NCI-H524 treated with DMSO at 0.1 percent for 48 hours (cell line): ENCODE measurements at regions not wholly inside any gene's neighbourhood (a gene's known extent, or its start where the extent isn't known, plus 50 kb on each side); places are given as distances from the start of the nearest gene placed in this dataset.
"Not testable (repeated sequence)": the region's sequence is repeated elsewhere in the genome, so short reads cannot be mapped to it uniquely, and the experiment has no call there.

Source experiments
- DNase-seq: peaks from one replicate; lab custom pipeline; 2025; lab: John Stamatoyannopoulos, UW

DNA sequence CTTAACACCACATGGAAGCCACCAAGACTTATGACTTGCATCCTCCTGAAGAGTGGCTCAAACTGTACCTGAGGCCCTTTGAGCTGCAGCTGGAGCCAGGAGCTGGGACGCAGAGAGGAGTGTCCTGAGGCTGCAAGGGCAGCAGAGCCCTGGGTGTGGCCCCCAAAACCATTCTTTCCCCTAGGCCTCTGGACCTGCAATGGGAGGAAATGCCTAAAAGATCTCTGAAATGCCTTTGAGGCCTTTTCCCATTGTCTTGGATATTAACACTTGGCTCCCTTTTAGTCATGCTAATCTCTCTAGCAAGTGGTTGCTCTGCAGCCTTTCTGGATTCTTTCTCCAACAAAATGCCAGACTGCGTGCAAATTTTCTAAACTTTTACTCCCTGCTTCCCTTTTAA is 156.1 kb downstream of the SLC38A4 start:
- no peak for DNase-seq

DNA sequence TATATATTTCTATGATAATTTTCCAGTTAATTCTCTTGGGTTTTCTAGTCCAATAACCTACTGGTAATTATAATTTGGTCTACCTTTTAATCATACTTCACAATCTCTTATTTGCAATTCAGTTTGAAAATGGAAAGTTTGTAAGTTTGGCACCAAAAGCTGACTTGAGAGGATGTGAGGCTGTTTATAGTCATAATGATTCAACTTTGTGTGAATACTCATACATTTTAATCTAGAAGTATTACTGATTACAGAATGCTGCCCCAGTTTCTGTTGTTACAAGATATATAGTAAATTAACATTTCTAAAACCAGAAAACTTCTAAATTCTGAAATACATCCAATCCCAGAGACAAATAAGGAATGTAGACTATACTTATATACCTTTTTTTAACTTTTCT is 158.2 kb downstream of the SLC38A4 start:
- no peak for DNase-seq

DNA sequence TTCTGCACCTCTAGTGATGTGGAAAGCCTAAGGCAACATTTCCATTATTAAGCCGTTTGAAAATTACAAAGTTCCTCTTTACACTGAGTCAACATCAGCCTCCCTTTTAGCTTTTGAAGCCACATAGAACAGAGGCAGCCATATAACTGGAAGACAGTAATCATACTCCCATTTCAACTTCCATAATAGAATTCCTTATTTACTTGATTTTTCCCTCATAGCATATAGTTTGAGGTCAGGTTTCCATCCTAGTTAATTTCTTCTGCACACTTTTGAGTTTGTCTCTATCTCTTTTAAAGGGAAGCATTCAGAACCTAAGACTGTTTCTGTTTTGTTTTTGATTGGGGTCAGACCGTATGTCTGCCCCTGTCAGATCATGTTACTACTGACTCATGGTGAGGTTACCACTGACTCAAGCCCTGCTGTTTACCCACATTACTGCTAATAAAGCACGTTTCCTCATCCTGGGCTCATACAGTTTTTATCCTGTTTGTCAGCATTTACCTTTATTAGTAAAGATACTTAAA is 161.0 kb downstream of the SLC38A4 start:
- DNase-seq: no peak

DNA sequence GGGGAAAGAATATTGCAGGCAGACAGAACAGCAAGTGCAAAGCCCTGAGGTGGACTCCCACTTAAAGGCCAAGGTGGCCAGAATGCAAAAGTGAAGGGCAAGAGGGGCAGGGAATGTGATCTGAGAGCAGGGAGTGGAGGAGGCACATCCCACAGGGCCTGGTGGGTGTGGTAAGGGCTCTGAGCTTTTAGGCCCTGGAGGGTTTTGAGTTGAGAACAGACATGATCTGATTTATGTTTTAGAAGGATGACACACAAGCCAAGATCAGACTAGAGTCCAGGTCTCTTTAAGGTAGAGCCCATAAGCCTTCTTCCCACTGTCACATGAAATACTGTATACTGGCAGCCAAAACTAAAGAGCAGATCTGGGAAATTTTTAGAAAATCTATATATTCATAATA is 162.5 kb downstream of the SLC38A4 start:
- DNase-seq: no peak

DNA sequence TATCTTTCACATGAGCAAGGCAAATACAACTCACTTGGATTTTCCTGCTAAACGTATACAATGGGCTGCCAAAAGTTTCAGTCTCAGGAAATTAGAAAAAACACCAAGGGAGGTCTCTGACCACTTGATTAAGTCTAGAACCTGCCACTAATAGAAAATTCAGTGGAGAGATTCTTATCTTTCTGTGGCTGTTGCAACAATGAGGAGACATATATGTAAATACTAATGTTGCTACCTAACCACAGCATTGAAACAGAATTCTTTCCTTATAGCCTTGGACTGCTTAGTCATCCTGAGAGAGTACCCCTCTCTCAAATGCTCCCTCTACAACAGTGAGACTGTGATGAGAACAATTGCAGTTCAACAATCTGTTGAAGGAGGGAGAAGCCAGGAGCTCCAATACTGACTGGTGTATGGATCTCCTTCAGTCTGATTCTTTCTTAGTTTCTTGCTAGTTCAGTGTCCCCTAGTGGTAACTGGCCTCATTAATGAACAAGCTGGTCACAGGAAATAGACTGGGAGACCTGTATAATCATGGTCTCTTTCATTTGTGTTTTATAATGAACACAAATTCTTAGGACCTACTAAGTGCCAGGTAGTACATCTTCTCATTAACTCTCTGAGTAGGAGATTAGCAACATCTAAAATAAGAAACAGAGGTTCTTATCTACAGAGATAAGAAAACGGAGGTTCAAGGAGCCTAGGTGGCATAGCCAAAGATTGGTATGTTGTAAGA is 164.5 kb downstream of the SLC38A4 start:
- DNase-seq: peak; percentile 18

DNA sequence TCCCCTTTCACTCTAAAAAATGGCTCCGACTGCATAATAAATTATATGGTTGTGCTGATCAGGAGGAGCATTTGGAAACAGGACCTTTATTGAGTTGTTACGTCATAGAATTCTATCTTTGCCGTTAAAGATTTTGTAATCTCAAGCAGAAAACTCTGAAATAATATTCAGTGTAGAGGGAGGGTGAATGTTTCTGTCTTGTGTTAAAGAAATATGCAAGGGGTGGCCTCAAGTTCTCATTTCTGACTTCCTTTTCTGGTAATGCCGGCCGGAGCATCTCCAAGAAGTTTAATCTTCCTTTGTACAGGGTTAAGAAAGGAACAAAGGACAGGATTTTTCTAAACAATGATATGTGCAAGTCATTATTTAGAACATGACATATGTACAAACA is 165.1 kb downstream of the SLC38A4 start:
- DNase-seq: no peak

DNA sequence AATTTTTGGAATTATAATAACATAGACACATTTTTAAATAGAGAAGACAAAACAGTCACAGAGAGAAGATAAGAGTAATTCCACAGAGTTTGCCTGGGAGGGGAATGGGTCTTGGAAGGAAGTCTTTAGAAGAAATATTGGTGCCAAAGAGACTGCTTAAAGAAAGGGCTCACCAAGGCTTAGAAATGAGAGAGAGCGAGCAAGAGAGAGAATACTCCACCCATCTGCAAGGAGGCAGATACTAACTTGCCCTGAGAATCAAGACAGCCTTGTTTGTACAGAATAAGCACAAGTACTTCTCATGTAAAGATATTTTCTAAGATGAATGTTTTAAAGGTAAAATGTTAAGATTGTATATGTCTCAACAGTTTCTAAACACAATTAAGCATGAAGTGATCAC is 165.5 kb downstream of the SLC38A4 start:
- no peak for DNase-seq

DNA sequence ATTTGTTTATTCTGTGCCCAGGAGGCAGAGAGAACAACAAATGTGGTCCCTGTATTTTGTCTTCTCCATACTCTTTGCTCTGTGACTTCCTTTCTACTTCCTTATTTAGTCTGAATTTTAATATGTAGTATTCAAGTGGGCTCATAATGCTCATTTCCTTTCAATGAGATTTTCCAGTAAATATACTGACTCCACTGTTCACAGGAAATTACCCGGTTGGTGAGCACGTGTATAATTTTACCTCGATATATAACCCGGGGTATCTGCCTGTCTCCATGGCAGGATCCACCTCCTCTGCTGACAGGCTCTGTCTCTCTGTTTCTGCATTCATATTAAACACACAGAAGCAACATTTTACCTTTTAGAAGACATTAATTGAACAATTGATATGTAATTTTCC is 166.0 kb downstream of the SLC38A4 start:
- DNase-seq: no peak

DNA sequence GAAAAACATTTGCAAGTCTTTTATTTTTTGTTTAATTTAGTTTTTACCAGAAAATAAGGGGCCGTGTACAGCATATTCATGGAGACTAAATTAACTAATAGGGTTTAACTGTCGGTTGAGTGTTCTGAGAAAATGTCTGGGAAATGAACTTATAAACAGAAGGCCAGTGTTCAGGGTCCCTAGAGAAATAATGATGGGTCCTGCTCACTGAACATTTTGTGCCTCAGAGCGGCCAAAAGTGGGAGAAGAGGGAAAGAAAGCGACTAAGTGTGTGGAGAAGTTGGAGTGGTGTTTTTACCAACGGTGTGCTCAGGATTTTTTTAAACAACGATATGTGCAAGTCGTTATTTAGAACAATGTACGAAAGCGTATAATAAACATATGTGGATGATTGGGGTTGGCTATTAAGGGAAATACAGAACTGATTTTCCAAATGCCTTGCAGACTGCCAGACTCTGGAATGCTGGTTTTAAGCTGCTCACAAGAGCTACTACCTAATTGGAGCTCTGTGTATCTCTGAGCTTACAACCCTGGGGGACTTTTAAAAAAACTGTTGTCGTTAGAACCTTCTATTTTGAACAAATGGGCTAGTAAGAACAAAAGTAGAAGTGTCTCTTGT is 166.7 kb downstream of the SLC38A4 start:
- DNase-seq: no peak

DNA sequence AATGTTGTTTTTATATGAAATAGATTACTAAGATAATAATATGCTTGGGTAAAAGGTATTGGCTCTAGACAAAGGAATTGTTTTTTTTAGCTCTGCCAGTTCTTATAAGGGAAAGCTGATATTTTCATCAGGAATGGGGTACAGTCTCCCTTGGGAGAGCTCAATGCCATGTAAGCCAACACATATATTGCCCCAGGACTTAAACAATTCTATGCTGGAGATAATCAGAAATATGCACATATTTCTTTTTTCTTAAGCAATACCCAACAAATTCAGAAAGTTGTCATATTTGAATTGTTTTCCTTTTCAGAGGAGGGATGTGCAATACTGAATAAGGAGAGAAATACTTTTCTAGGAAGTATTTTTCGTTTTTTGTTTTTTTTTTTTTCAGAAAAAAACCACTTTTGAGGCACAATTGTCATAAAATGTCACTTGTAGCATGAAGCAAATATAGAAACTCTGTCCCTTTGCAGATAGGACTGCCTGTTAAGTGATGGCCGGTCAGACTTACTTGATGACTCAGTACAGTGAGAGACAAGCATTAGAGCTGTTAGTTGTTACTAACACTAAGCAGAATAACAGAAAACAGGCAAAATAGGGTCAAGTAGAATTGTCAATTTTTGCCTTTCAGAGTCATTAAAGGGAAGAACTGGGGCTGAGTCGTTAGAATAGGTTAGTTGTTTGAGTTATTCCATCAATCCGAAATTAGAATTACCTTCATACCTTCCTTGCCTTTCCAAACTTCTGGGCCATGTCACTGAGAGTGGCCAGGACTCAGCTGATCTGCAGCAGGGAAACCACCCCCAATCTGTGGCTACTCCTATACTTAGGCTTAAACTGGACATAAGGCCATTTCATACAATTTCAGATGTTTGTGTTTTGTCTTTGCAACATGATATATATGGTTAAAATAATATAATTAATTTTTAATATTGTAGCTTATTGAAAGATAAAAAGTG is 168.1 kb downstream of the SLC38A4 start:
- DNase-seq: no peak

DNA sequence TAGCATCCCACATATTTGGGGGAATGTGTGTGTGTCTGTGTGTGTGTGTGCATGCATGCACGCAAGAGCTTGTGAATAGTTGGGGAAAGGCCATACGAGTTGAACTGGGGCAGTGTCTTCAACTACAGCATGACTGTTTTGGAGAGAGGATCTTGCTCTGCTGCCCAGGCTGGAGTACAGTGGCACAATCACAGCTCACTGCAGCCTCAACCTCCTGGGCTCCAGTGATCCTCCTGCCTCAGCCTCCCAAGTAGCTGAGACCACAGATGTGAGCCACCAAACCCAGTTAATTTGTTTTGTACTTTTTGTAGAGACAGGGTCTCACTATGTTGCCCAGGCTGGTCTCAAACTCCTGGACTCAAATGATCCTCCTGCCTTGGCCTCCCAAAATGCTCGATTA is 169.8 kb downstream of the SLC38A4 start:
- DNase-seq: not testable (repeated sequence)

DNA sequence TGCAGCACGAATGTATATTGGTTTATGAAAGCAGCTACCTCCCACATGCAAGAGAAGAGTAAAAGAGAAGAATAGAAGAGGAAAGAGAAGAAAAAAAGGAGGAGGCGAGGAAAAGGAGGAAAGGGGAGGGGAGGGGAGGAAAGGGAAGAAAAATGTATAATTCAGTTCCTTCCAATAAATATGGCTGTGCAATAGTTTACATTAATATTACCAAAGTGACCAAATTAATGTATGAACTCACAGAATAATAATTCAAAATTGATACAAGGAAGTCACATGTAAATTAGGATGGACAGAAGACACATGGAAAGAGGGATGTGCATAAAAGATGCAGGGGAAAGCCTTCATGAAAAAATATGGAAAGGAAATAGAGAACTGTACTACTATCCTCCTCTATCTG is 172.5 kb downstream of the SLC38A4 start:
- no peak for DNase-seq

DNA sequence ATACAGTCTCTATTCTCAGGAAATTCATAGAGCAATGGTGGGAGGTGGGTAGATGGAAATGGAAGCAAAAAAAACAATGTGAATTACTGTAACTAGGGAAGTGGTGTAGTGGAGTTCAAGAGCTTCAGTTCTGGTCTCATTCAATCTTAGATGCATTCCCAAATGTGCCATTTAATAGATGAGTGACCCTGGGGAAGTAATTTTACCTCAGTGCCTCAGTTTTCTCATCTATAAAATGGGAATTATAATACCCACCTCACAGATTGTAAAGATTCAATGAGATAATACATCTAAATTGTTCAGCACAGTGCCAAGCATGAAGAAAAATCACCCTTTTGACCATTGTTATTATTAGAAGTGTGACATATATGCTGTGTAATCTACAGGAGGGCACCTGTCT is 173.1 kb downstream of the SLC38A4 start:
- DNase-seq: no peak

DNA sequence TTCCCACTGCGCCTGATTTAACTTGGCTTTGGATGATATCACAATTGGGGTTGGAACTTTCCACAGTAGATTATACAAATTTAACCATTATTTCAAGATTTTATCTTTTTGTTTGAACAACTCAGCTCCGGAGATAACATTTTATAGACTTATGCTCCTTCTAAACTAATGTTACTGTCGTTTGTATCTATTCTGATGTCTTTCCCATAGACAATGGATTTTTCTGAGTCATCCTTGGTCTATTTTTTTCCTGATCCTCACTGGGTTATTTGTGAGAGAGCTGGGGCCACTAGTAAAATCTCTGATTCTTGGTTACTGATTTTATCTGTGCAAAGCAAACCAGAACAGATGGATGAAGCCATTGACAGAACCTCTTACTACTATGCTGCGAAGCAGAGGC is 175.1 kb downstream of the SLC38A4 start:
- DNase-seq: no peak

DNA sequence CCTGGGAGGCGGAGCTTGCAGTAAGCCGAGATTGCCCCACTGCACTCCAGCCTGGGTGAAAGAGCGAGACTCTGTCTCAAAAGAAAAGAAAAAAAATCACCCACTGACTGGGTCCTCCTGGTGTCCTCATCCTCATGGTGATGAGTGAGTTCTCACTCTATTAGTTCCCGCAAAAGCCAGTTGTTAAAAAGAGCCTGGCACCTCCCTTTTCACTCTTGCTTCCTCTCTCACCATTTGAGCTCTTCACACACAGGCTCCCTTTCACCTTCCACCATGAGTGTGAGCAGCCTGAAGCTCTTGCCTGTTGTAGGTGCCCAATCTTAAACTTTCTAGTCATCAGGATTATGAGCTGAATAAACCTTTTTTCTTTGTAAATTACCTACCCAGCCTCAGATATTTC is 176.4 kb downstream of the SLC38A4 start:
- no peak for DNase-seq

DNA sequence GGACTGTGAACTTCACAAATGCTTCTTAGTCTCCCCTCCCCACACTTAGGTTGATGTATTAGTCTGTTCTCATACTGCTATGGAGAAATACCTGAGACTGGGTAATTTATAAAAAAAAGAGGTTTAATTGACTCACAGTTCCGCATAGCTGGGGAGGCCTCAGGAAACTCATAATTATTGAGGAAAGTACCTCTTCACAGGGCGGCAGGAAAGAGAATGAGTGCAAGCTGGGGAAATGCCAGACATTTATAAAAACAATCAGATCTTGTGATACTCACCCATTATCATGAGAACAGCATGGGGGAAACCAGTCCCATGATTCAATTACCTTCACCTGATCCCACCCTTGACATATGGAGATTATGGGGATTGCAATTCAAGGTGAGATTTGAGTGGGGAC is 178.8 kb downstream of the SLC38A4 start:
- DNase-seq: no peak

DNA sequence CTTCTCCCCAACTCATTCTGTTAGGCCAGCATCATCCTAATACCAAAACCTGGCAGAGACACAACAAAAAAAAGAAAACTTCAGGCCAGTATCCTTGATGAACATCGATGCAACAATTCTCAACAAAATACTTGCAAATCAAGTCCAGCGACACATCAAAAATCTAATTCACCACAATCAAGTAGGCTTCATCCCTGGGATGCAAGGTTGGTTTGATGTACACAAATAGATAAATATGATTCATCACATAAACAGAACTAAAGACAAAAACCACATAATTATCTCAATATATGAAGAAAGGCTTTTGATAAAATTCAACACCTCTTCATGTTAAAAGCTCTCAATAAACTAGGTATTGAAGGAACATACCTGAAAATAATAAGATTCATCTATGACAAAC is 184.1 kb downstream of the SLC38A4 start:
- DNase-seq: not testable (repeated sequence)

DNA sequence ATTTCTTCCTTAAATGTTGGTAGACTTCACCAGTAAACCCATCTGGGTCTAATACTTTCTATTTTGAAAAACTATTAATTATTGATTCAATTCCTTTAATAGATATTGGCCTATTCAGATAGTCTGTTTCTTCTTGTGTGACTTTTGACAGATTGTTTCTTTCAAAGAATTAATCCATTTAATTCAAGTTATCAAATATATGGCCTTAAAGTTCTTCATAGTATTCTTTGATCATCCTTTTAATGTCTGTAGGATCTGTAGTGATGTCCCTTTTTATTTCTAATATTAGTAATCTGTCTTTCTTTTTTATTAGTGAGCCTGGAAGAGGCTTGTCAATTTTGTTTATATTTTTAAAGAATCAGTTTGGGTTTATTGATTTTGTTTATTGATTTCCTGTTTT is 190.0 kb downstream of the SLC38A4 start:
- no peak for DNase-seq

DNA sequence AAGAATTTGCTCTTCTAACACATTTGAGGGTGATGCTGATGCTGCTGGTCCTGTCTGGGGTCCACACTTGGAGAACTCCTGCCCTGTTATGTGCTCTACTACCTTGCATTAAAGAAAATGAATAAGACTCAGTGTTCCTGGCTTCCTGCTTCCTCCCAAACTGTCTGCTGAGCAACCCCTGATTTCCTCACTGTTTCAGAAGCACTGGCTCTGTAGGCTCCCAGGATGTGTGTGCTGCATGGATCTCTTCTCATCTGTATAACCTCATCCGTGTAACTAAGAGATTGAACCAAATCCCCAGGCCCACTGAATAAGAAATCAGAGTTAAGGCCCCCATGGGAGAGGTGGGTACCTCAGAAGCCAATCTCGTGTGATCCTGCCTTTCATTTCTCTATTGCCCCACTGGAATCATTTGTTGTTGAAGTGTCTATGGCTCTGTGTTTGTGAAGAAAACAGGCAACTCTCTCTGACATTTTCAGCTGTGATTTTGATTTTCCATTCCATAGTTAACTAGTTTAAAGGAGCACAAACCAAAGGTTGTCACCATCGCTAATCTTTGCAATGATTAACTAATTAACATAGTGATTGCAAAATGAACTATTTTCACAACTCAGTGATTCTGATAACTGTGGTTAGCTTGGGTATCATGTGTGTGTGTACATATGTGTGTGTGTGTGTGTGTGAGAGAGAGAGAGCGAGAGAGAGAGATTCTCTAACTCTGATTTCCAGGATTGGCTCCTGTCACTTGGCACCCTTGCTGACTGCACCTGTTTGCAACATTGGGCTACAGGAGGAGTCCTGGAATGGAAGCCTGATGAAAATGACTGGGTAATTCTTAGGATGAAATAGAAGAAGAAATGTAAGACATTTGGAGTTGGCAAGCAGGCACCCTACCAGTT is 196.2 kb downstream of the SLC38A4 start:
- no peak for DNase-seq

DNA sequence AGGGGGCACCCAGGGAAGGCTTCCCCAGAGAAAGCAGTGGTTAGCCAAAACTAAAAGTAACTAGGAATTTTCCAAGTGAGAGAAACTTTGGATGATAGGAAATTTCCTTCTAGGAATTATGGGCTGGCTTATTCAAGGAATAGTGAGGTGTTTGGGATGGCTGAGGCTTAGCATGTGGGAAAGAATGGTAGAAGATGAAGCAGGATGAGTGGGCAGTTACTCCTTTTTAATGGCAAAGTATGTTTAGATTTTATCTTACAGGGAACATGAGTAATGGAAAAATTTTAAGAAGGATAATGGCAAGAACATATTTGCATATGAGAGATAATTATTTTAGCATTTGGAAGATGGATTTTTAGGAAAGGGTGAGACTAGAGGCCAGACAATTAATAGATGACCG is 197.6 kb downstream of the SLC38A4 start:
- DNase-seq: no peak

DNA sequence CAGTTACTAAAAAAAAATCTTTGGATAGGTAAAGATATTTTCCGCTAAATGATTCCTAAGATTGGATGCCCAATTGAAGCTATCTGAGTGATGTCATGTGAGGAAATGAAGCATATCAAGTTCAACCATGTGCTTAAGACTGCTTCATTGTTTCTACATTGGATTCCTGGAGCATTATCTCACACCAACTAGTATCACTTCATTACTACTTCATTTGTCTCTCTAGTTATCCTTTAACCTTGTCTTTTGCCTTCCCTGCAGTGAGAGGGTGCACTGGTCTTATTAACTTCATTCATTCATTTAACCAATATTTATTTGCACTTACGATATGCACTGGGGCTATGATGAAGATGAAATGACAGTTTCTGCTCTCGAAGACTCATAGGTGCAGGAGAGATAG is 198.1 kb downstream of the SLC38A4 start:
- DNase-seq: no peak

DNA sequence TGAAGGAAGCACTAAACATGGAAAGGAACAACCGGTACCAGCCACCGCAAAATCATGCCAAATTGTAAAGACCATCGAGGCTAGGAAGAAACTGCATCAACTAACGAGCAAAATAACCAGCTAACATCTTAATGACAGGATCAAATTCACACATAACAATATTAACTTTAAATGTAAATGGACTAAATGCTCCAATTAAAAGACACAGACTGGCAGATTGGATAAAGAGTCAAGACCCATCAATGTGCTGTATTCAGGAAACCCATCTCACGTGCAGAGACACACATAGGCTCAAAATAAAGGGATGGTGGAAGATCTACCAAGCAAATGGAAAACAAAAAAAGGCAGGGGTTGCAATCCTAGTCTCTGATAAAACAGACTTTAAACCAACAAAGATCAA is 206.3 kb downstream of the SLC38A4 start:
- not testable (repeated sequence) for DNase-seq
